WTC11 (cell line): ENCODE measurements at regions not wholly inside any gene's neighbourhood (a gene's known extent, or its start where the extent isn't known, plus 50 kb on each side); places are given as distances from the start of the nearest gene placed in this dataset.

Experiments
- MXD4 ChIP-seq: fragments of 250-450 bp; sonication (Bioruptor Pico); IDR thresholded peaks from 2 replicates; pipeline ENCODE4 v1.8.0; 2021; ENCODE audit warnings: mild to moderate bottlenecking, moderate library complexity, borderline replicate concordance
- NFE2L1 ChIP-seq: sonication (generic); formaldehyde crosslinking; IDR thresholded peaks from 2 replicates; pipeline ENCODE4 v1.8.1; 2023; ENCODE audit warnings: missing genetic modification reagents
- NFYB ChIP-seq: sonication (generic); formaldehyde crosslinking; conservative IDR thresholded peaks from 2 replicates; pipeline ENCODE4 v1.8.0; 2022; ENCODE audit warnings: low read depth, missing genetic modification reagents
- NR2C2 ChIP-seq: sonication (generic); formaldehyde crosslinking; IDR thresholded peaks from 2 replicates; pipeline ENCODE4 v1.8.0; 2022; ENCODE audit warnings: mild to moderate bottlenecking, missing genetic modification reagents
- SMAD3 ChIP-seq: sonication (generic); formaldehyde crosslinking; IDR thresholded peaks from 2 replicates; pipeline ENCODE4 v1.8.0; 2022; ENCODE audit warnings: missing genetic modification reagents, mild to moderate bottlenecking, borderline replicate concordance
- TCF7 ChIP-seq: sonication (generic); formaldehyde crosslinking; IDR thresholded peaks from 2 replicates; pipeline ENCODE4 v1.8.0; 2022; ENCODE audit warnings: mild to moderate bottlenecking, low read depth, missing genetic modification reagents, moderate library complexity
- TF ChIP-seq, protein P1 (sequence below): sonication (generic); formaldehyde crosslinking; IDR thresholded peaks from 2 replicates; pipeline ENCODE4 v1.8.1; 2023; ENCODE audit warnings: mild to moderate bottlenecking, missing genetic modification reagents, moderate library complexity
- TF ChIP-seq, protein P2 (sequence below): sonication (generic); formaldehyde crosslinking; IDR thresholded peaks from 2 replicates; pipeline ENCODE4 v1.8.0; 2022; ENCODE audit warnings: mild to moderate bottlenecking, missing genetic modification reagents
- TF ChIP-seq, protein P3 (sequence below): fragments of 200-600 bp; IDR thresholded peaks from 2 replicates; pipeline ENCODE4 v1.8.0; 2022; ENCODE audit warnings: antibody characterized with exemption
- TF ChIP-seq, protein P4 (sequence below): sonication (generic); formaldehyde crosslinking; conservative IDR thresholded peaks from 2 replicates; pipeline ENCODE4 v1.8.1; 2022; ENCODE audit warnings: mild to moderate bottlenecking, missing genetic modification reagents
- TF ChIP-seq, protein P5 (sequence below): sonication (generic); formaldehyde crosslinking; IDR thresholded peaks from 2 replicates; pipeline ENCODE4 v1.8.1; 2022; ENCODE audit warnings: low read depth, mild to moderate bottlenecking, moderate library complexity, missing genetic modification reagents, borderline replicate concordance
- TF ChIP-seq, protein P6 (sequence below): sonication (generic); formaldehyde crosslinking; IDR thresholded peaks from 2 replicates; pipeline ENCODE4 v1.8.1; 2022; ENCODE audit warnings: mild to moderate bottlenecking, moderate library complexity, missing genetic modification reagents

DNA sequence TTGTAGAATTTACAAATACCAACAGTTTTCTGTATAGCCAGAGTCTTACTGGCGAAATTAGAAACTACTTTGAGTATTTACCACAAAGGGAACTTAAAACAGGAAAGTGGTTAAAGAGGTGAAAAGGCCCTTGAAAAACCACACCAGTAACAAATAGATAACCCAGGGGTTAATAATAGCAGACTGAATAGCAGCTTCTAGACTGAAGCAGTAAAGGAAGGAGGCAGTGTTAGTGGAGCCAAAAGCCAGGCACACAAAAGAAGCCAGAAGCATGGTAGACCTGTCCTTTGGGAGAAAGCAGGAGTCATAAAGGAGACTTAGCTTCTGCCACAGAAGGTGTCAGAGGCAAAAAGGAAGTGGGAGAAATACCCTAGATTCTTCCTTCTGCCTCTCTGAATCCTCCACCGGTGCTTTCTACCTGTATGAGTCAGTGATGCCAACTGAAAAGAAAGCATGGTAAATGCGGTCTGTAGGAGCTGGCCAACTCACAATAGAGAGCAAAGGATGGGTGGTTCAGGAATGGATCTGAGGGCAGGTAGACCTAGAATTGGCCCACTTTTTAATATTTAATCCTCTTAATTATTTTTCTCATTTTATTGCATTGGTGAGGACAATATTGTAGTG, 97.3 kb downstream of the ARL6IP6 start:
- TF ChIP-seq NR2C2 (CRISPR knock-in tag) (no peak), NFE2L1 (CRISPR knock-in tag) (no peak), NFYB (no peak), TCF7 (CRISPR knock-in tag) (no peak), SMAD3 (CRISPR knock-in tag) (no peak), MXD4 (CRISPR knock-in tag) (no peak)
- TF ChIP-seq, protein P1, sequence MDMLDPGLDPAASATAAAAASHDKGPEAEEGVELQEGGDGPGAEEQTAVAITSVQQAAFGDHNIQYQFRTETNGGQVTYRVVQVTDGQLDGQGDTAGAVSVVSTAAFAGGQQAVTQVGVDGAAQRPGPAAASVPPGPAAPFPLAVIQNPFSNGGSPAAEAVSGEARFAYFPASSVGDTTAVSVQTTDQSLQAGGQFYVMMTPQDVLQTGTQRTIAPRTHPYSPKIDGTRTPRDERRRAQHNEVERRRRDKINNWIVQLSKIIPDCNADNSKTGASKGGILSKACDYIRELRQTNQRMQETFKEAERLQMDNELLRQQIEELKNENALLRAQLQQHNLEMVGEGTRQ (CRISPR knock-in tag), result no peak
- TF ChIP-seq, protein P2, sequence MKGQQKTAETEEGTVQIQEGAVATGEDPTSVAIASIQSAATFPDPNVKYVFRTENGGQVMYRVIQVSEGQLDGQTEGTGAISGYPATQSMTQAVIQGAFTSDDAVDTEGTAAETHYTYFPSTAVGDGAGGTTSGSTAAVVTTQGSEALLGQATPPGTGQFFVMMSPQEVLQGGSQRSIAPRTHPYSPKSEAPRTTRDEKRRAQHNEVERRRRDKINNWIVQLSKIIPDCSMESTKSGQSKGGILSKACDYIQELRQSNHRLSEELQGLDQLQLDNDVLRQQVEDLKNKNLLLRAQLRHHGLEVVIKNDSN (CRISPR knock-in tag), result no peak
- TF ChIP-seq, protein P3, sequence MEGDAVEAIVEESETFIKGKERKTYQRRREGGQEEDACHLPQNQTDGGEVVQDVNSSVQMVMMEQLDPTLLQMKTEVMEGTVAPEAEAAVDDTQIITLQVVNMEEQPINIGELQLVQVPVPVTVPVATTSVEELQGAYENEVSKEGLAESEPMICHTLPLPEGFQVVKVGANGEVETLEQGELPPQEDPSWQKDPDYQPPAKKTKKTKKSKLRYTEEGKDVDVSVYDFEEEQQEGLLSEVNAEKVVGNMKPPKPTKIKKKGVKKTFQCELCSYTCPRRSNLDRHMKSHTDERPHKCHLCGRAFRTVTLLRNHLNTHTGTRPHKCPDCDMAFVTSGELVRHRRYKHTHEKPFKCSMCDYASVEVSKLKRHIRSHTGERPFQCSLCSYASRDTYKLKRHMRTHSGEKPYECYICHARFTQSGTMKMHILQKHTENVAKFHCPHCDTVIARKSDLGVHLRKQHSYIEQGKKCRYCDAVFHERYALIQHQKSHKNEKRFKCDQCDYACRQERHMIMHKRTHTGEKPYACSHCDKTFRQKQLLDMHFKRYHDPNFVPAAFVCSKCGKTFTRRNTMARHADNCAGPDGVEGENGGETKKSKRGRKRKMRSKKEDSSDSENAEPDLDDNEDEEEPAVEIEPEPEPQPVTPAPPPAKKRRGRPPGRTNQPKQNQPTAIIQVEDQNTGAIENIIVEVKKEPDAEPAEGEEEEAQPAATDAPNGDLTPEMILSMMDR, result no peak
- TF ChIP-seq, protein P4, sequence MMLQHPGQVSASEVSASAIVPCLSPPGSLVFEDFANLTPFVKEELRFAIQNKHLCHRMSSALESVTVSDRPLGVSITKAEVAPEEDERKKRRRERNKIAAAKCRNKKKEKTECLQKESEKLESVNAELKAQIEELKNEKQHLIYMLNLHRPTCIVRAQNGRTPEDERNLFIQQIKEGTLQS (CRISPR knock-in tag), result no peak
- TF ChIP-seq, protein P5, sequence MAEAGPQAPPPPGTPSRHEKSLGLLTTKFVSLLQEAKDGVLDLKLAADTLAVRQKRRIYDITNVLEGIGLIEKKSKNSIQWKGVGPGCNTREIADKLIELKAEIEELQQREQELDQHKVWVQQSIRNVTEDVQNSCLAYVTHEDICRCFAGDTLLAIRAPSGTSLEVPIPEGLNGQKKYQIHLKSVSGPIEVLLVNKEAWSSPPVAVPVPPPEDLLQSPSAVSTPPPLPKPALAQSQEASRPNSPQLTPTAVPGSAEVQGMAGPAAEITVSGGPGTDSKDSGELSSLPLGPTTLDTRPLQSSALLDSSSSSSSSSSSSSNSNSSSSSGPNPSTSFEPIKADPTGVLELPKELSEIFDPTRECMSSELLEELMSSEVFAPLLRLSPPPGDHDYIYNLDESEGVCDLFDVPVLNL (CRISPR knock-in tag), result no peak
- TF ChIP-seq, protein P6, sequence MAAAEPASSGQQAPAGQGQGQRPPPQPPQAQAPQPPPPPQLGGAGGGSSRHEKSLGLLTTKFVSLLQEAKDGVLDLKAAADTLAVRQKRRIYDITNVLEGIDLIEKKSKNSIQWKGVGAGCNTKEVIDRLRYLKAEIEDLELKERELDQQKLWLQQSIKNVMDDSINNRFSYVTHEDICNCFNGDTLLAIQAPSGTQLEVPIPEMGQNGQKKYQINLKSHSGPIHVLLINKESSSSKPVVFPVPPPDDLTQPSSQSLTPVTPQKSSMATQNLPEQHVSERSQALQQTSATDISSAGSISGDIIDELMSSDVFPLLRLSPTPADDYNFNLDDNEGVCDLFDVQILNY (CRISPR knock-in tag), result no peak
